ENCODE measurements at regions not wholly inside any gene's neighbourhood (a gene's known extent, or its start where the extent isn't known, plus 50 kb on each side); places are given as distances from the start of the nearest gene placed in this dataset.

DNA sequence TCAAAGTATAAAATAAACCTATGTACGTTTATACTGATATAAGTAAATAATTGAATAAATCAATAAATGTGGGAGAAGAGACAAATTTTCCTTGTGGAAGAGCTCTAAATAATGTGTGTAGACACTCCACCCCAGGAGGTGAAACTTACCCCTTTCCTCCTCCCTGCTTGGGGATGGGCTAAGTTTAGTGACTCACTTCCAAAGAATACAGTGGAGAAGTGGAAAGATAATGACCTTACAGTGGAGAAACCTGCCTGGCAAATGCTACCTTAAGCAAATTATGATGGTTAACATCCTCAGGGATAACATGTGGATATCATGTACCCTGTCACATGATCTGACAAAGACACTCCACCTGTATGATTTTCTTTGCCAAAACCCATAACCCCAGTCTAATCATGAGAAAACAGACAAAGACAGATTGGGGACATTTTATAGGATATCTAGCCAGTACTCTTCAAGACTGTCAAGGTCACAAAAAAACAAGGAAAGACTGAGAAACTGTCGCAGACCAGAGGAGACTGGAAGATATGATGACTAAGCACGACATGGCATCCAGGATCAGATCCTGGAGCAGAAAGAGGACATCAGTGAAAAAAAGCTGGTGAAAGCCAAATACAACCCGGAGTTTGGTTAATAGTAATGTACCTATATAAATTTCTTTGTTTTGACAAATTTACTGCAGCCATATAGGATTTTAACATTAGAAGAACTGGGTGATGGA lies 195.5 kb upstream of the PRDM1 start:
- WGBS, 2 donors: 68 to 77% methylated on average over 4 of the region's 4 CpGs
- Histone ChIP-seq H3K4me1 (peaks cover 29% of the 10 kb centered on the region), H3K27me3 (no peaks in the 10 kb centered on the region), H3K4me3 (no peak overlapping the region), H3K9me3 (no peaks in the 10 kb centered on the region), H3K36me3 (replicated peaks in 1 of 2; ENCODE audit: insufficient read depth in 1 of 2, low read depth in 2 of 2) (no peaks in the 10 kb centered on the region), H3K27ac (no peak overlapping the region)
- TF ChIP-seq, protein P1, sequence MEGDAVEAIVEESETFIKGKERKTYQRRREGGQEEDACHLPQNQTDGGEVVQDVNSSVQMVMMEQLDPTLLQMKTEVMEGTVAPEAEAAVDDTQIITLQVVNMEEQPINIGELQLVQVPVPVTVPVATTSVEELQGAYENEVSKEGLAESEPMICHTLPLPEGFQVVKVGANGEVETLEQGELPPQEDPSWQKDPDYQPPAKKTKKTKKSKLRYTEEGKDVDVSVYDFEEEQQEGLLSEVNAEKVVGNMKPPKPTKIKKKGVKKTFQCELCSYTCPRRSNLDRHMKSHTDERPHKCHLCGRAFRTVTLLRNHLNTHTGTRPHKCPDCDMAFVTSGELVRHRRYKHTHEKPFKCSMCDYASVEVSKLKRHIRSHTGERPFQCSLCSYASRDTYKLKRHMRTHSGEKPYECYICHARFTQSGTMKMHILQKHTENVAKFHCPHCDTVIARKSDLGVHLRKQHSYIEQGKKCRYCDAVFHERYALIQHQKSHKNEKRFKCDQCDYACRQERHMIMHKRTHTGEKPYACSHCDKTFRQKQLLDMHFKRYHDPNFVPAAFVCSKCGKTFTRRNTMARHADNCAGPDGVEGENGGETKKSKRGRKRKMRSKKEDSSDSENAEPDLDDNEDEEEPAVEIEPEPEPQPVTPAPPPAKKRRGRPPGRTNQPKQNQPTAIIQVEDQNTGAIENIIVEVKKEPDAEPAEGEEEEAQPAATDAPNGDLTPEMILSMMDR (IDR thresholded peaks at IDR 0.05): no peak
- no peak for TF ChIP-seq POLR2A (IDR thresholded peaks at IDR 0.05)
- no peak for ATAC-seq
- no peak for DNase-seq
- intact Hi-C loops (cut with DNase I): no loop called here

DNA sequence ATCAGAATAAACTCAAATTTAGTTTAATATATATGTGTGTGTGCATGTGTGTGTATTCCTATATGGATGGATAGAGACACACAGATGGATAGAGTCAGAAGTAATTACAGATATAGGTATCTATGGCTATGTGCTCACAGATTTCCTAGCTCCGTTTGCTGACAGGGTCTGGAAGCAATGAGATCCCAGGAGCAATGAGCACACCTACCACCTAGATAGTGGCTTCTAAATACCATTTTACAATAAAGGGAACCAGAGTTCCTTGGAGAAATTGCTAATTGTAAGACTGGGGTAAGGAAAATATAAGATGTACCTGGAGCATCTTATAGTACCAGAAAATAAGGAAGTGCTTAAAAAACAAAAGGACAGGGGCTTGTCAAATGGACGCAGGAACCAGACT lies 196.2 kb upstream of the PRDM1 start:
- Histone ChIP-seq H3K27me3 (no peaks in the 10 kb centered on the region), H3K9me3 (no peaks in the 10 kb centered on the region), H3K36me3 (replicated peaks in 1 of 2; ENCODE audit: insufficient read depth in 1 of 2, low read depth in 2 of 2) (no peaks in the 10 kb centered on the region), H3K27ac (no peak overlapping the region), H3K4me3 (no peak overlapping the region), H3K4me1 (peaks cover 31% of the 10 kb centered on the region)
- TF ChIP-seq POLR2A (IDR thresholded peaks at IDR 0.05): no peak
- TF ChIP-seq, protein P1 (IDR thresholded peaks at IDR 0.05): no peak
- intact Hi-C loops (cut with DNase I): no loop called here
- no peak for ATAC-seq
- DNase-seq: no peak
- WGBS, 2 donors: 93 to 94% methylated on average over 2 of the region's 2 CpGs

DNA sequence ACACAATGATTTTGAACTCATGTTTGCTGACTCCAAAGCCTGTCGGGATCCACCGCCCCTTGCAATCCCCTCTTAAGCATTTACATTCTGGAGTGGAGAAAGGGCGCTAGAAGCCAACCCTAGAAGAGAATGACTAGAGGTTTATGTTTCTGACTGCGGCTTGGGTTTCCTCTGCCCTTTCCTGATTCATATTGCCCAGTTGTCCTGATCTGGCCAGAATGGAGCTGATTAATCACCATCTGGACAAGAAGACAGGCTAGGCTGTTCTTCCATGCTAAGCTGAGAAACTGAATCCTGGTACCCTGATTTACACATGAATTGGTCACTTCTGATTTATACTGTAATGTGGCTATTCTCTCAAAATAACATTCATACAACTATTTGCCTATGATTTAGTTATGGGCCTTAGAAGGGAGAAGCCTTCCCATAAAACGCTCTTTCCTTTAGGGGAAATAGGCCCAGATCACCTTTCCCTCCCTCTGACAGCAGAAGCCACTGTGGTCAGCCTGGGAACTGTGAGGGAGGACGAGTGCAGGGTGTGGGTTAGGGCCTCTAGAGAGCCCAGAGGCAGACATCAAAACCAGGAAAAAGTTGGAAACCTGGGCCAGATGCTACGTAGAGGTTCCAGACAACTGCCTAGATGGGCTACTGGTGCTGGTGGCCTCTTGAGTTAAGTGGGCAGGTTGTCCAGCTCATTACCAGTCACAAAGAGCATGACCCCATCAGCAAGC lies 199.2 kb upstream of the PRDM1 start:
- no peak overlapping the region for H3K27ac ChIP-seq
- WGBS, 2 donors: 79 to 86% methylated on average over 7 of the region's 7 CpGs
- H3K4me1 ChIP-seq: peaks cover 15% of the 10 kb centered on the region
- no peak for ATAC-seq
- intact Hi-C loops (cut with DNase I): no loop called here
- no peaks in the 10 kb centered on the region for H3K36me3 ChIP-seq (replicated peaks in 1 of 2; ENCODE audit: insufficient read depth in 1 of 2, low read depth in 2 of 2)
- no peak overlapping the region for H3K4me3 ChIP-seq
- no peaks in the 10 kb centered on the region for H3K9me3 ChIP-seq
- no peak for DNase-seq
- H3K27me3 ChIP-seq: no peaks in the 10 kb centered on the region
- no peak for TF ChIP-seq POLR2A (IDR thresholded peaks at IDR 0.05)
- TF ChIP-seq, protein P1 (IDR thresholded peaks at IDR 0.05): no peak

DNA sequence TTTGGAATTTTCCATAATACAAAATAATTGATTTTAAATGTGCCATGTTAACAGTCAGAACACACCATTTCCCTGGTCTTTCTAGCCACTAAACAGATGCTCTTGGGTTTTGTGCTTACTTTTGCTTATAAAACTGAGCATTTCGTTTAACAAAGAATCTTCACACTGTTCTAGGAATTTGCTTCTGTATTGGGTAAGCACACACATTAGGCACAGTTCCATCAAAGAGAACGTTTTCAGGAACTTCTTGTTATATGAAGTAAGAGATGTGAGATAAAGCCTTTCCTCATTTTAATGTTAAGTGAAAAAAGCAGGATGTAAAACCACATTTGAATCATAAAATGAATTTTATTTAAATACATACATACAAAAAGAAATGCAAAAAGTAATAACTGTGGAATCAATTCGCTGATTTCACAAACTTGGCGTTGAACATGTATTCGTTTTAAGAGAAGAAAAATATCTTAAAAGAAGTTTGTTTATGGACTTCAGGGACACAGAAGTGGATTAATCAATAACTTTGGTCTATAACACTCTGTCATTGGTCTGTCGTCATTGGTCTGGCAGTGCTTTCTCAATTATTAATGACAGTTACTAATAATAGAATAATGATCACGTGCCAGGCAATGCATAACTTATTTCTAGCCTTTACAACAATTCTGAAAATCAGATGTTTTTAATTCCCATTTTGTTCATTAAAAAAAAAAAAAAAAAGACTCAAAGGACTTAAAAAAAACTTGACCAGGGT lies 199.9 kb upstream of the PRDM1 start:
- no peaks in the 10 kb centered on the region for H3K36me3 ChIP-seq (replicated peaks in 1 of 2; ENCODE audit: insufficient read depth in 1 of 2, low read depth in 2 of 2)
- 11 to 17% methylated on average over 7 of the region's 7 CpGs for WGBS, 2 donors
- DNase-seq (peak in 2 of 4 donors; percentile 31 to 45), ATAC-seq (peak; percentile 78)
- H3K4me3 ChIP-seq: no peak overlapping the region
- H3K27ac ChIP-seq: peak overlapping the region in 1 of 4 donors; percentile 25
- no peaks in the 10 kb centered on the region for H3K27me3 ChIP-seq
- H3K4me1 ChIP-seq: peaks cover 15% of the 10 kb centered on the region
- no peaks in the 10 kb centered on the region for H3K9me3 ChIP-seq
- intact Hi-C loops (cut with DNase I): no loop called here
- TF ChIP-seq, protein P1 (IDR thresholded peaks at IDR 0.05): no peak
- TF ChIP-seq POLR2A (IDR thresholded peaks at IDR 0.05): no peak

Data from body of pancreas (tissue), 4 donors.